Mucosa of descending colon (tissue), 3 donors: ENCODE measurements at regions not wholly inside any gene's neighbourhood (a gene's known extent, or its start where the extent isn't known, plus 50 kb on each side); places are given as distances from the start of the nearest gene placed in this dataset.

ENCODE experiments used
- ATAC-seq: fragments of 200-7000 bp; cut with Tn5 transposase; one replicate; pipeline ENCODE4 v1.9.1; 2020; ENCODE audit warnings: mild to moderate bottlenecking, moderate library complexity
- DNase-seq, 3 donors: peaks; one replicate each; pipeline ENCODE4 v3.0.0-alpha.2; 2020
- H3K36me3 ChIP-seq: fragments of 200-600 bp; one replicate; pipeline ENCODE4 v1.8.0; 2021; ENCODE audit warnings: low read depth, mild to moderate bottlenecking
- H3K4me1 ChIP-seq: fragments of 200-600 bp; one replicate; pipeline ENCODE4 v1.8.0; 2021; ENCODE audit warnings: low read depth, mild to moderate bottlenecking
- H3K4me3 ChIP-seq: fragments of 200-600 bp; one replicate; pipeline ENCODE4 v1.8.0; 2021; ENCODE audit warnings: mild to moderate bottlenecking
- H3K9me3 ChIP-seq: fragments of 200-600 bp; one replicate; pipeline ENCODE4 v1.8.0; 2021; ENCODE audit warnings: mild to moderate bottlenecking
- CTCF ChIP-seq: fragments of 200-600 bp; IDR thresholded peaks from one replicate; pipeline ENCODE4 v1.8.0; 2022; ENCODE audit warnings: antibody characterized with exemption, mild to moderate bottlenecking
- intact Hi-C, 2 donors: fragments of 100-400 bp; cut with DNase I in 1 of 2; cut with micrococcal nuclease in 1 of 2; formaldehyde crosslinking; loops; one replicate each; pipeline versions ENCODE4 v1.11.0 to v1.11.1; 2022; cut with DNase I, micrococcal nuclease
- donor health status: DM: no; HTN: no; CAD: no; lungs with moderate emphysema.
- donor health status: DM: no; HTN: no; CAD: no.
- donor health status: DM: no; HTN: yes; CAD: no.

GRCh38 chr10:83724471-83725241 lies 414.7 kb upstream of the GHITM start:
- Histone ChIP-seq H3K4me1 (no peaks in the 10 kb centered on the region), H3K36me3 (no peaks in the 10 kb centered on the region), H3K4me3 (no peak overlapping the region), H3K9me3 (no peaks in the 10 kb centered on the region)
- ATAC-seq: no peak
- no peak for DNase-seq
- intact Hi-C loops: no loop called here
- TF ChIP-seq CTCF: no peak

- DNase-seq (no peak), ATAC-seq (no peak)
- Histone ChIP-seq H3K4me3 (no peak overlapping the region), H3K4me1 (no peaks in the 10 kb centered on the region), H3K9me3 (no peaks in the 10 kb centered on the region), H3K36me3 (no peaks in the 10 kb centered on the region)
- intact Hi-C loops: no loop called here
- no peak for TF ChIP-seq CTCF
Observed at GRCh38 chr10:83725567-83725966, 413.7 kb upstream of the GHITM start.

- no peaks in the 10 kb centered on the region for H3K4me1 ChIP-seq
- no peak for ATAC-seq
- no peak overlapping the region for H3K4me3 ChIP-seq
- DNase-seq: no peak
- TF ChIP-seq CTCF: no peak
- H3K36me3 ChIP-seq: no peaks in the 10 kb centered on the region
- H3K9me3 ChIP-seq: peaks cover 12% of the 10 kb centered on the region
- intact Hi-C loops: no loop called here
Observed at GRCh38 chr10:83734278-83734677, 405.0 kb upstream of the GHITM start.

- intact Hi-C loops: no loop called here
- ATAC-seq (no peak), DNase-seq (no peak)
- TF ChIP-seq CTCF: no peak
- H3K4me3 ChIP-seq: no peak overlapping the region
- H3K36me3 ChIP-seq: no peaks in the 10 kb centered on the region
- no peaks in the 10 kb centered on the region for H3K4me1 ChIP-seq
- H3K9me3 ChIP-seq: peaks cover 12% of the 10 kb centered on the region
Observed at GRCh38 chr10:83736008-83736407, 403.3 kb upstream of the GHITM start.

GRCh38 chr10:83750604-83751003 lies 388.7 kb upstream of the GHITM start:
- peaks cover 55% of the 10 kb centered on the region for H3K9me3 ChIP-seq
- TF ChIP-seq CTCF: no peak
- H3K36me3 ChIP-seq: no peaks in the 10 kb centered on the region
- ATAC-seq (no peak), DNase-seq (no peak)
- no peak overlapping the region for H3K4me3 ChIP-seq
- intact Hi-C loops: no loop called here
- H3K4me1 ChIP-seq: no peaks in the 10 kb centered on the region

- Histone ChIP-seq H3K36me3 (no peaks in the 10 kb centered on the region), H3K4me3 (no peak overlapping the region), H3K9me3 (peaks cover 55% of the 10 kb centered on the region), H3K4me1 (no peaks in the 10 kb centered on the region)
- no peak for TF ChIP-seq CTCF
- DNase-seq (no peak), ATAC-seq (no peak)
- intact Hi-C loops: no loop called here
Observed at GRCh38 chr10:83753490-83753889, 385.8 kb upstream of the GHITM start.
